Kidney (tissue), 13 donors: ENCODE measurements at regions not wholly inside any gene's neighbourhood (a gene's known extent, or its start where the extent isn't known, plus 50 kb on each side); places are given as distances from the start of the nearest gene placed in this dataset.

ENCODE experiments used
- DNase-seq, 5 donors: peaks; one replicate each; pipeline ENCODE4 v3.0.0-alpha.2; 2013 to 2020
- FAIRE-seq: peaks from 2 replicates; lab custom pipeline; 2012; peaks lifted over from hg19 to GRCh38; lab: Jason Lieb, UNC
- H3K27ac ChIP-seq, 2 donors: one replicate each; pipeline ENCODE4 v1.7.0; 2013; ENCODE audit warnings: low read depth in 2 of 2, low read length in 2 of 2, inconsistent platforms in 1 of 2
- H3K27me3 ChIP-seq: one replicate; pipeline ENCODE4 v1.7.1; 2013; ENCODE audit warnings: low read length, inconsistent platforms; ENCODE audit not compliant: control insufficient read depth, insufficient read depth
- H3K36me3 ChIP-seq, 3 donors: one replicate each; pipeline versions ENCODE4 v1.7.0 to v1.7.1; 2013; ENCODE audit warnings: low read length in 3 of 3, control low read depth in 1 of 3, inconsistent platforms in 1 of 3; ENCODE audit not compliant: insufficient read depth in 3 of 3, control insufficient read depth in 2 of 3
- H3K4me1 ChIP-seq, 3 donors: one replicate each; pipeline versions ENCODE4 v1.7.0 to v1.7.1; 2013; ENCODE audit warnings: low read length in 3 of 3, inconsistent platforms in 1 of 3, low read depth in 1 of 3; ENCODE audit not compliant: control insufficient read depth in 2 of 3, insufficient read depth in 2 of 3
- H3K4me3 ChIP-seq, 3 donors: one replicate each; pipeline versions ENCODE4 v1.7.0 to v1.8.1; 2013; ENCODE audit warnings: low read length in 3 of 3, control low read depth in 1 of 3, inconsistent platforms in 1 of 3
- H3K9ac ChIP-seq, 3 donors: one replicate each; pipeline versions ENCODE4 v1.7.0 to v1.7.1; 2013; ENCODE audit warnings: low read length in 3 of 3, control low read depth in 1 of 3, inconsistent platforms in 1 of 3
- H3K9me3 ChIP-seq, 3 donors: one replicate each; pipeline versions ENCODE4 v1.7.0 to v1.7.1; 2013; ENCODE audit warnings: low read length in 3 of 3, control low read depth in 1 of 3, inconsistent platforms in 1 of 3; ENCODE audit not compliant: control insufficient read depth in 2 of 3, insufficient read depth in 1 of 3
- intact Hi-C: fragments of 100-400 bp; cut with DNase I; formaldehyde crosslinking; loops from one replicate; pipeline ENCODE4 v1.11.1; 2022
- TF ChIP-seq, protein P1 (sequence below): IDR thresholded peaks from 3 replicates; pipeline ENCODE4 v1.5.1; 2012; ENCODE audit warnings: mild to moderate bottlenecking, moderate library complexity, borderline replicate concordance; ENCODE audit not compliant: insufficient read depth; ENCODE audit errors: extremely low read depth
- donor health status: control.
- donor health status: control.
- donor health status: control.
- donor health status: control.
- donor health status: control.
- donor health status: DM: yes; HTN: yes; CAD: no.
- donor health status: Normal renal cell carcinoma (clear cell type).

DNA sequence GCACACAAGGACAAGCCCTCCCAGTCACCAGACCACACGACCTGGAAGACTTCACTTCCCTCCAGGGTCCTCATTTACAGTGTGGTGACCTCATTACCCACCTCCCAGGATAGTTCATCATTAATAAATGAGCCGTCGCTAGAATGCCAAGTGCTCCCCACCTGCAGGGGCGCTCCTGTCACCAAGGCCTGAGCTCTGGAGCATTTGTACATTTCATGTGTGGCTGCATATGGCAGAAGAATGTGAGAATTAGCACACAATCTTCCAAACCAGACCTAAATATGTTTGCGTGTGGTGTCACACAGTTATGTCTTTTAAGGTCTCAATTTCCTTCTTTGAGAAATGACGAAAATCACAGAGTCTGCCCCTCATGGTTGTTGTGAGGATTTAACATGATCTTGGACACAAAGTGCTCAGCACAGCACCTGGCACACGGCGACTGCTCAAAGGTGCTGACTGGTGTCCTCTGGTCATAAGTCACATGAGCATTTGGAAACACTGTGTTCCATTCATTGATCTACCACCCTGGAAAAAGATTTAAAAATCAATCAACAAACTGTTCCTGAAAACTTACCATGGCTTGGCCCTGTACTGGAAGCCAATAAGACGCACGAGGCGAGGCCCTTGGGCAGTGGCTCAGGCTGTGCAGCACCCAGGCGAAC, 150.6 kb upstream of the SPACA7 start:
- Histone ChIP-seq H3K27ac (no peak overlapping the region), H3K9ac (no peak overlapping the region), H3K9me3 (no peaks in the 10 kb centered on the region), H3K4me3 (no peak overlapping the region), H3K36me3 (no peaks in the 10 kb centered on the region), H3K4me1 (no peaks in the 10 kb centered on the region), H3K27me3 (no peaks in the 10 kb centered on the region)
- intact Hi-C loops, result no loop called here
- TF ChIP-seq, protein P1, sequence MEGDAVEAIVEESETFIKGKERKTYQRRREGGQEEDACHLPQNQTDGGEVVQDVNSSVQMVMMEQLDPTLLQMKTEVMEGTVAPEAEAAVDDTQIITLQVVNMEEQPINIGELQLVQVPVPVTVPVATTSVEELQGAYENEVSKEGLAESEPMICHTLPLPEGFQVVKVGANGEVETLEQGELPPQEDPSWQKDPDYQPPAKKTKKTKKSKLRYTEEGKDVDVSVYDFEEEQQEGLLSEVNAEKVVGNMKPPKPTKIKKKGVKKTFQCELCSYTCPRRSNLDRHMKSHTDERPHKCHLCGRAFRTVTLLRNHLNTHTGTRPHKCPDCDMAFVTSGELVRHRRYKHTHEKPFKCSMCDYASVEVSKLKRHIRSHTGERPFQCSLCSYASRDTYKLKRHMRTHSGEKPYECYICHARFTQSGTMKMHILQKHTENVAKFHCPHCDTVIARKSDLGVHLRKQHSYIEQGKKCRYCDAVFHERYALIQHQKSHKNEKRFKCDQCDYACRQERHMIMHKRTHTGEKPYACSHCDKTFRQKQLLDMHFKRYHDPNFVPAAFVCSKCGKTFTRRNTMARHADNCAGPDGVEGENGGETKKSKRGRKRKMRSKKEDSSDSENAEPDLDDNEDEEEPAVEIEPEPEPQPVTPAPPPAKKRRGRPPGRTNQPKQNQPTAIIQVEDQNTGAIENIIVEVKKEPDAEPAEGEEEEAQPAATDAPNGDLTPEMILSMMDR, result no peak
- no peak for FAIRE-seq
- peak in 2 of 5 donors; percentile 5 to 12 for DNase-seq

DNA sequence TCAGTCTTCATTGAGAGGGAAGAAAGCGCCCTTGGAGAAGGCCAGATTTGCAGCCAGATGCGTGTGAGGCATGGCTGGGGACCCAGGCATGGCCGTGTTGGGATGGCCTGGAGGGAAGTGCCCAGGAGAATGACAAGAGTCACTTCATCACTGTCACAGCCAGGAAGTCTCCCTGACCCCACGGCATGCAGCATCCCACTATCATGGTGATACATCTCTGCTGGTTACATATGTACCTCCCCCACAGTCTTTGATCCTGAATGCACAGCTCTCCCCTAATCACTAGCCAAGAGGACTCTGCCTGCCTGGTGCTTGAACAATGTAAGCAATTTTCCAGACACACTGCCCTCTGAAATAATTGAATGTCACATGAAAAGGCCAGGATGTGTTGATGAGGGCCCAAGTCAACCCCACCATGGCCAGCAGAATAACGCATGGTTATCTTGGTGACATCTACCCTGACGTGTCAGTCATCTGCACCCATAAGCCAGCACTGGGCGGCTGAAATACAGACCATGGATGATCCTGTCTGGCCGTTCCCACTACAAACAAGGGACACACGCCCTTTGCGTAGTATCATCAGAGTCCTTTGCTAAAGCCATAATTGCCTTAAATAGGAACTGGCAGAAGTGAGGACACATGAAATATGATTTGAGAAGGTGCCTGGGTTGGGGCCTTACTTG, 149.7 kb upstream of the SPACA7 start:
- intact Hi-C loops, result no loop called here
- H3K9ac ChIP-seq, result no peak overlapping the region
- H3K27ac ChIP-seq, result no peak overlapping the region
- FAIRE-seq (no peak), DNase-seq (peak in 2 of 5 donors; percentile 14 to 24)
- TF ChIP-seq, protein P1, result no peak
- no peaks in the 10 kb centered on the region for H3K4me1 ChIP-seq
- no peak overlapping the region for H3K4me3 ChIP-seq
- no peaks in the 10 kb centered on the region for H3K36me3 ChIP-seq
- H3K27me3 ChIP-seq, result no peaks in the 10 kb centered on the region
- H3K9me3 ChIP-seq, result no peaks in the 10 kb centered on the region

DNA sequence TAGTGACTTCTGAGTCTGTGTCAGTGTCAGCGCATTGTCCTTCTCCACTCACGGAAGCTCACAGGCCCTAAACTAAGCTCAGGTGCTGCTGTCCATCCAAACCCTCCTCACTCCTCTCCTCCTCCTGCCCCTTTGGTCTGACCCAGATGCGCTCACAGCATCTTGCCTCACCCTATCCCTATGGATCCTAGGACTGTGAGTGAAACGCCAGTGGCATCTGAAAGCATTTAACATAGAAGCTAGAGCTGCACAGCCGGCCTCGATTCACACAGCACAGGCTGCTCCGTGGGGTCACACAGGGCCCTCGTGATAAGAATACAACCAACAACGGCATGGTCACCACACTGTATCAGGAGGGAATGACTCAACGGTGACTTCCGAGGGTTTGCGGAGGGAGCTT, 149.1 kb upstream of the SPACA7 start:
- Histone ChIP-seq H3K4me3 (no peak overlapping the region), H3K27ac (no peak overlapping the region), H3K4me1 (no peaks in the 10 kb centered on the region), H3K27me3 (no peaks in the 10 kb centered on the region), H3K9ac (no peak overlapping the region), H3K9me3 (no peaks in the 10 kb centered on the region), H3K36me3 (no peaks in the 10 kb centered on the region)
- DNase-seq (peak in 1 of 5 donors; percentile 10), FAIRE-seq (no peak)
- TF ChIP-seq, protein P1, result no peak
- intact Hi-C loops, result no loop called here
